GM12878 (cell line): ENCODE measurements at regions not wholly inside any gene's neighbourhood (a gene's known extent, or its start where the extent isn't known, plus 50 kb on each side); places are given as distances from the start of the nearest gene placed in this dataset.

Source experiments
- ATAC-seq: fragments of 200-7000 bp; cut with Tn5 transposase; 3 replicates; pipeline ENCODE4 v1.9.1; 2020; ENCODE audit warnings: mild to moderate bottlenecking, moderate library complexity
- BruUV-seq: library from RNA; stranded (reverse); fragments of 400-500 nt; replicated peaks from 2 replicates; lab custom pipeline; 2021; lab: Mats Ljungman, UMichigan
- CTCF ChIA-PET: fragments of 300-600 bp; sonication (Branson Sonifier 250); formaldehyde crosslinking; extraction: SDS; loops from one replicate; lab custom pipeline; 2021; ENCODE audit warnings: inconsistent platforms; lab: Yijun Ruan, JAX
- POLR2A ChIA-PET: fragments of 350-600 bp; formaldehyde crosslinking; extraction: SDS; loops from one replicate; lab custom pipeline; 2021; ENCODE audit warnings: inconsistent platforms; lab: Charles Lee
- RAD21 ChIA-PET: fragments of 300-600 bp; sonication (Branson Sonifier 250); formaldehyde crosslinking; loops from one replicate; lab custom pipeline; 2023; ENCODE audit warnings: antibody characterized with exemption; ENCODE audit not compliant: unreplicated experiment; lab: Charles Lee
- SMC1A ChIA-PET: fragments of 300-600 bp; sonication (Branson Sonifier 250); formaldehyde crosslinking; loops from one replicate; lab custom pipeline; 2023; ENCODE audit not compliant: unreplicated experiment, uncharacterized antibody; lab: Charles Lee
- DNase-seq: peaks from one replicate; pipeline ENCODE4 v3.0.0-alpha.2; 2011; ENCODE audit warnings: low read depth, low spot score
- FAIRE-seq: peaks from 3 replicates; lab custom pipeline; 2011; peaks lifted over from hg19 to GRCh38; lab: Jason Lieb, UNC
- H2AFZ ChIP-seq: 2 replicates; pipeline ENCODE4 v1.6.0; 2011; ENCODE audit warnings: low read depth, low read length, control low read depth; ENCODE audit not compliant: control insufficient read depth
- H3K27ac ChIP-seq: 2 replicates; pipeline ENCODE4 v1.5.1; 2011; ENCODE audit warnings: control low read depth; ENCODE audit not compliant: control insufficient read depth, insufficient read depth
- H3K27me3 ChIP-seq, 2 experiments: replicated peaks in 1 of 2; 2 replicates each; pipeline versions ENCODE4 v1.6.0 to v1.6.1; 2011; ENCODE audit warnings: low read length in 1 of 2; ENCODE audit not compliant: control insufficient read depth in 2 of 2, insufficient read depth in 2 of 2
- H3K36me3 ChIP-seq, 2 experiments: 2 replicates each; pipeline ENCODE4 v1.5.1; 2011; ENCODE audit warnings: low read length in 1 of 2; ENCODE audit not compliant: control insufficient read depth in 2 of 2, insufficient read depth in 2 of 2
- H3K4me1 ChIP-seq: 2 replicates; pipeline ENCODE4 v1.6.1; 2011; ENCODE audit warnings: mild to moderate bottlenecking, low read length, moderate library complexity, mixed read lengths; ENCODE audit not compliant: control insufficient read depth, insufficient read depth
- H3K4me2 ChIP-seq: 2 replicates; pipeline ENCODE4 v1.6.0; 2011; ENCODE audit warnings: control low read depth; ENCODE audit not compliant: control insufficient read depth, insufficient read depth
- H3K4me3 ChIP-seq: fragments of 200-600 bp; sonication (generic); 2 replicates; pipeline ENCODE4 v1.5.1; 2016
- H3K79me2 ChIP-seq: 2 replicates; pipeline ENCODE4 v1.6.0; 2011; ENCODE audit warnings: low read length; ENCODE audit not compliant: control insufficient read depth, insufficient read depth
- H3K9ac ChIP-seq: 2 replicates; pipeline ENCODE4 v1.8.0; 2011; ENCODE audit warnings: low read length, control low read depth, mixed read lengths; ENCODE audit not compliant: control insufficient read depth, insufficient read depth
- H3K9me3 ChIP-seq: replicated peaks from 3 replicates; pipeline ENCODE4 v1.5.1; 2011; ENCODE audit warnings: mild to moderate bottlenecking, low read length; ENCODE audit not compliant: control insufficient read depth, insufficient read depth
- H4K20me1 ChIP-seq: 2 replicates; pipeline ENCODE4 v1.6.0; 2011; ENCODE audit not compliant: control insufficient read depth, insufficient read depth
- FOXM1 ChIP-seq: IDR thresholded peaks from 2 replicates; pipeline ENCODE4 v1.6.1; 2012; ENCODE audit warnings: low read depth, mild to moderate bottlenecking, inconsistent platforms, low read length, moderate library complexity
- JUND ChIP-seq: IDR thresholded peaks from 2 replicates; pipeline ENCODE4 v1.6.1; 2012; ENCODE audit warnings: low read depth, mild to moderate bottlenecking, low read length, improper control_type of control experiment, moderate library complexity
- NFYB ChIP-seq: IDR thresholded peaks from 2 replicates; pipeline ENCODE4 v1.6.1; 2011; ENCODE audit warnings: low read depth, mild to moderate bottlenecking, low read length, improper control_type of control experiment, moderate library complexity; ENCODE audit not compliant: insufficient read depth
- NRF1 ChIP-seq: conservative IDR thresholded peaks from 2 replicates; pipeline ENCODE4 v1.6.1; 2011; ENCODE audit warnings: mild to moderate bottlenecking, low read depth, low read length, improper control_type of control experiment
- PAX5 ChIP-seq: IDR thresholded peaks from 2 replicates; pipeline ENCODE4 v1.6.1; 2011; ENCODE audit warnings: low read depth, low read length, borderline replicate concordance
- PKNOX1 ChIP-seq: fragments of 450-650 bp; IDR thresholded peaks from 2 replicates; pipeline ENCODE4 v1.6.1; 2016; ENCODE audit warnings: mild to moderate bottlenecking
- POLR2AphosphoS2 ChIP-seq: IDR thresholded peaks from 2 replicates; pipeline ENCODE4 v1.6.1; 2011; ENCODE audit warnings: low read depth, mild to moderate bottlenecking, low read length, improper control_type of control experiment, moderate library complexity
- SKIL ChIP-seq: fragments of 450-650 bp; IDR thresholded peaks from 2 replicates; pipeline ENCODE4 v1.6.1; 2017; ENCODE audit warnings: mild to moderate bottlenecking, low read depth, inconsistent platforms; ENCODE audit not compliant: poor library complexity, severe bottlenecking
- SMARCA5 ChIP-seq: fragments of 450-650 bp; IDR thresholded peaks from 2 replicates; pipeline ENCODE4 v1.6.1; 2017; ENCODE audit warnings: mild to moderate bottlenecking
- SP1 ChIP-seq: IDR thresholded peaks from one replicate; pipeline ENCODE4 v1.6.1; 2011; ENCODE audit warnings: low read depth, low read length
- ZBTB4 ChIP-seq: fragments of 450-650 bp; formaldehyde crosslinking; IDR thresholded peaks from 2 replicates; pipeline ENCODE4 v1.4.0; 2022; ENCODE audit warnings: mild to moderate bottlenecking, moderate library complexity
- WGBS: methylation state at CpG from one replicate; pipeline ENCODE4 v1.1.6; 2016; ENCODE audit warnings: low lambda C conversion rate; ENCODE audit not compliant: insufficient replicate concordance, insufficient coverage; ENCODE audit errors: missing lambda C conversion rate; 5-methylcytosine and 5-hydroxymethylcytosine counted together
- in situ Hi-C: fragments of 300-500 bp; cut with MboI; formaldehyde crosslinking; loops from 9 replicates; pipeline ENCODE4 v1.14.3; 2018; ENCODE audit warnings: mixed read lengths
- intact Hi-C: fragments of 100-400 bp; cut with micrococcal nuclease; formaldehyde crosslinking; loops from one replicate; pipeline ENCODE4 v1.14.2; 2022; ENCODE audit not compliant: unreplicated experiment

GRCh38 chr1:118370861-118371260 lies 185.8 kb upstream of the SPAG17 start (continued):
- TF ChIP-seq SMARCA5: no peak

- ChIA-PET POLR2A (no interaction called here), SMC1A (no interaction called here), RAD21 (no interaction called here), CTCF (interaction anchor here (0.6 kb wide), 1 partner anchor 106 kb away, joined by 3 read pairs; no protein-coding TSS in a partner anchor)
- Histone ChIP-seq H3K36me3 (no peaks in the 10 kb centered on the region), H3K4me3 (no peak overlapping the region), H3K79me2 (no peaks in the 10 kb centered on the region), H3K4me1 (no peaks in the 10 kb centered on the region), H2AFZ (no peak overlapping the region), H3K4me2 (no peak overlapping the region), H3K9ac (no peak overlapping the region), H4K20me1 (no peaks in the 10 kb centered on the region), H3K27me3 (no peaks in the 10 kb centered on the region), H3K27ac (no peak overlapping the region), H3K9me3 (no peaks in the 10 kb centered on the region)
- WGBS: 6% methylated on average over 1 of the region's 1 CpG
- no peak for ATAC-seq
- no peak for FAIRE-seq
- intact Hi-C loops: no loop called here
- in situ Hi-C loops: no loop called here
- no peak for TF ChIP-seq SKIL
- no peak for TF ChIP-seq POLR2AphosphoS2
- TF ChIP-seq JUND: no peak
- no peak for TF ChIP-seq ZBTB4 (CRISPR knock-in tag)
- TF ChIP-seq NFYB: no peak
- TF ChIP-seq FOXM1: no peak
- TF ChIP-seq SP1: no peak
- TF ChIP-seq NRF1: no peak
- TF ChIP-seq PKNOX1: no peak
- no peak for TF ChIP-seq PAX5
- BruUV-seq: no TSS peak
- no peak for DNase-seq
Observed at GRCh38 chr1:118366286-118366685, 181.3 kb upstream of the SPAG17 start.
